HL-60 (cell line): ENCODE measurements at regions not wholly inside any gene's neighbourhood (a gene's known extent, or its start where the extent isn't known, plus 50 kb on each side); places are given as distances from the start of the nearest gene placed in this dataset.

Source experiments
- DNase-seq, 2 experiments: peaks; one replicate each; pipeline ENCODE4 v3.0.0-alpha.2; 2010 to 2020; ENCODE audit warnings: low read depth in 1 of 2, low spot score in 1 of 2
- H3K27ac ChIP-seq: fragments of 250-450 bp; sonication (Bioruptor Pico); replicated peaks from 2 replicates; pipeline ENCODE4 v1.5.1; 2020; ENCODE audit warnings: mild to moderate bottlenecking, moderate library complexity
- H3K27me3 ChIP-seq: fragments of 250-450 bp; sonication (Bioruptor Pico); 2 replicates; pipeline ENCODE4 v1.5.1; 2021; ENCODE audit warnings: mild to moderate bottlenecking, moderate library complexity; ENCODE audit not compliant: insufficient read depth, poor library complexity, severe bottlenecking
- H3K4me3 ChIP-seq: replicated peaks from 2 replicates; pipeline ENCODE4 v1.5.1; 2011; ENCODE audit warnings: mild to moderate bottlenecking, control low read depth, low read length; ENCODE audit not compliant: insufficient read depth
- CTCF ChIP-seq: IDR thresholded peaks from one replicate; pipeline ENCODE4 v1.5.1; 2011; ENCODE audit warnings: low read length, control low read depth, inconsistent platforms; ENCODE audit not compliant: insufficient read depth
- GABPA ChIP-seq: IDR thresholded peaks from 2 replicates; pipeline ENCODE4 v1.6.1; 2012; ENCODE audit warnings: low read depth
- POLR2AphosphoS5 ChIP-seq: IDR thresholded peaks from 2 replicates; pipeline ENCODE4 v1.6.1; 2012; ENCODE audit warnings: low read depth
- REST ChIP-seq: IDR thresholded peaks from 2 replicates; pipeline ENCODE4 v1.6.1; 2012; ENCODE audit warnings: low read depth; ENCODE audit not compliant: insufficient replicate concordance
- SPI1 ChIP-seq: IDR thresholded peaks from 2 replicates; pipeline ENCODE4 v1.6.1; 2012; ENCODE audit warnings: low read depth, mild to moderate bottlenecking, borderline replicate concordance

- no peak for TF ChIP-seq REST
- no peak for TF ChIP-seq CTCF
- TF ChIP-seq GABPA, result no peak
- no peak for TF ChIP-seq SPI1
- H3K4me3 ChIP-seq, result no peak overlapping the region
- H3K27ac ChIP-seq, result no peak overlapping the region
- H3K27me3 ChIP-seq, result no peaks in the 10 kb centered on the region
- no peak for DNase-seq
Measured at GRCh38 chr7:36085096-36085495, 68.0 kb upstream of the EEPD1 start.

GRCh38 chr7:36086571-36086970 lies 66.5 kb upstream of the EEPD1 start:
- no peak overlapping the region for H3K4me3 ChIP-seq
- H3K27ac ChIP-seq, result no peak overlapping the region
- TF ChIP-seq REST (no peak), POLR2AphosphoS5 (no peak), CTCF (no peak), GABPA (no peak), SPI1 (no peak)
- no peaks in the 10 kb centered on the region for H3K27me3 ChIP-seq
- DNase-seq, result no peak

GRCh38 chr7:36088553-36088952 lies 64.5 kb upstream of the EEPD1 start:
- no peaks in the 10 kb centered on the region for H3K27me3 ChIP-seq
- no peak overlapping the region for H3K27ac ChIP-seq
- TF ChIP-seq SPI1, result no peak
- TF ChIP-seq CTCF, result no peak
- H3K4me3 ChIP-seq, result no peak overlapping the region
- DNase-seq, result peak in 1 of 2 experiments; percentile 6

- DNase-seq, result no peak
- TF ChIP-seq GABPA (no peak), SPI1 (no peak), POLR2AphosphoS5 (no peak), REST (no peak), CTCF (no peak)
Measured at GRCh38 chr7:36088966-36089365, 64.1 kb upstream of the EEPD1 start.

More at GRCh38 chr7:36088966-36089365, 64.1 kb upstream of the EEPD1 start:
- Histone ChIP-seq H3K4me3 (no peak overlapping the region), H3K27me3 (no peaks in the 10 kb centered on the region), H3K27ac (no peak overlapping the region)
